ENCODE measurements at regions not wholly inside any gene's neighbourhood (a gene's known extent, or its start where the extent isn't known, plus 50 kb on each side); places are given as distances from the start of the nearest gene placed in this dataset.

- 70 to 71% methylated on average over 2 of the region's 2 CpGs for WGBS, 2 donors
- intact Hi-C loops (cut with DNase I): no loop called here
- TF ChIP-seq POLR2A (IDR thresholded peaks at IDR 0.05): no peak
- TF ChIP-seq, protein P1, sequence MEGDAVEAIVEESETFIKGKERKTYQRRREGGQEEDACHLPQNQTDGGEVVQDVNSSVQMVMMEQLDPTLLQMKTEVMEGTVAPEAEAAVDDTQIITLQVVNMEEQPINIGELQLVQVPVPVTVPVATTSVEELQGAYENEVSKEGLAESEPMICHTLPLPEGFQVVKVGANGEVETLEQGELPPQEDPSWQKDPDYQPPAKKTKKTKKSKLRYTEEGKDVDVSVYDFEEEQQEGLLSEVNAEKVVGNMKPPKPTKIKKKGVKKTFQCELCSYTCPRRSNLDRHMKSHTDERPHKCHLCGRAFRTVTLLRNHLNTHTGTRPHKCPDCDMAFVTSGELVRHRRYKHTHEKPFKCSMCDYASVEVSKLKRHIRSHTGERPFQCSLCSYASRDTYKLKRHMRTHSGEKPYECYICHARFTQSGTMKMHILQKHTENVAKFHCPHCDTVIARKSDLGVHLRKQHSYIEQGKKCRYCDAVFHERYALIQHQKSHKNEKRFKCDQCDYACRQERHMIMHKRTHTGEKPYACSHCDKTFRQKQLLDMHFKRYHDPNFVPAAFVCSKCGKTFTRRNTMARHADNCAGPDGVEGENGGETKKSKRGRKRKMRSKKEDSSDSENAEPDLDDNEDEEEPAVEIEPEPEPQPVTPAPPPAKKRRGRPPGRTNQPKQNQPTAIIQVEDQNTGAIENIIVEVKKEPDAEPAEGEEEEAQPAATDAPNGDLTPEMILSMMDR (IDR thresholded peaks at IDR 0.05): no peak
- no peak overlapping the region for H3K27ac ChIP-seq
- no peaks in the 10 kb centered on the region for H3K36me3 ChIP-seq
- H3K4me3 ChIP-seq (replicated peaks in 1 of 3): no peak overlapping the region
- DNase-seq: no peak
- no peaks in the 10 kb centered on the region for H3K9me3 ChIP-seq
- H3K4me1 ChIP-seq: no peaks in the 10 kb centered on the region
- H3K27me3 ChIP-seq: no peaks in the 10 kb centered on the region
Measured at GRCh38 chr18:53797998-53798495, 426.4 kb downstream of the MBD2 start.

- no peak for DNase-seq
- intact Hi-C loops (cut with DNase I): no loop called here
- Histone ChIP-seq H3K27ac (no peak overlapping the region), H3K4me1 (no peaks in the 10 kb centered on the region), H3K27me3 (no peaks in the 10 kb centered on the region), H3K4me3 (replicated peaks in 1 of 3) (no peak overlapping the region), H3K36me3 (no peaks in the 10 kb centered on the region), H3K9me3 (no peaks in the 10 kb centered on the region)
- whole genome bisulfite sequencing, 2 donors: 85 to 86% methylated on average over 1 of the region's 1 CpG
- TF ChIP-seq, protein P1 (IDR thresholded peaks at IDR 0.05): no peak
- TF ChIP-seq POLR2A (IDR thresholded peaks at IDR 0.05): no peak
Measured at GRCh38 chr18:53796040-53796729, 428.3 kb downstream of the MBD2 start.

- TF ChIP-seq, protein P1 (IDR thresholded peaks at IDR 0.05): no peak
- TF ChIP-seq POLR2A (IDR thresholded peaks at IDR 0.05): no peak
- no peak overlapping the region for H3K27ac ChIP-seq
- no peaks in the 10 kb centered on the region for H3K36me3 ChIP-seq
- H3K4me3 ChIP-seq (replicated peaks in 1 of 3): no peak overlapping the region
- H3K27me3 ChIP-seq: no peaks in the 10 kb centered on the region
- no peaks in the 10 kb centered on the region for H3K9me3 ChIP-seq
- no peak for DNase-seq
- intact Hi-C loops (cut with DNase I): no loop called here
- H3K4me1 ChIP-seq: no peaks in the 10 kb centered on the region
Measured at GRCh38 chr18:53795610-53796009, 428.9 kb downstream of the MBD2 start.

- H3K27me3 ChIP-seq: no peaks in the 10 kb centered on the region
- no peak for DNase-seq
- no peaks in the 10 kb centered on the region for H3K9me3 ChIP-seq
- H3K4me1 ChIP-seq: no peaks in the 10 kb centered on the region
- intact Hi-C loops (cut with DNase I): no loop called here
- H3K36me3 ChIP-seq: no peaks in the 10 kb centered on the region
- 88 to 92% methylated on average over 3 of the region's 3 CpGs for WGBS, 2 donors
- TF ChIP-seq POLR2A (IDR thresholded peaks at IDR 0.05): no peak
- TF ChIP-seq, protein P1 (IDR thresholded peaks at IDR 0.05): no peak
- no peak overlapping the region for H3K4me3 ChIP-seq (replicated peaks in 1 of 3)
- no peak overlapping the region for H3K27ac ChIP-seq
Measured at GRCh38 chr18:53795061-53795460, 429.4 kb downstream of the MBD2 start.

- TF ChIP-seq POLR2A (IDR thresholded peaks at IDR 0.05): no peak
- TF ChIP-seq, protein P1 (IDR thresholded peaks at IDR 0.05): no peak
- Histone ChIP-seq H3K36me3 (no peaks in the 10 kb centered on the region), H3K27me3 (no peaks in the 10 kb centered on the region), H3K27ac (no peak overlapping the region), H3K9me3 (no peaks in the 10 kb centered on the region), H3K4me1 (no peaks in the 10 kb centered on the region), H3K4me3 (replicated peaks in 1 of 3) (no peak overlapping the region)
- intact Hi-C loops (cut with DNase I): no loop called here
- DNase-seq: no peak
- 93% methylated on average over 4 of the region's 4 CpGs for WGBS, 2 donors
Measured at GRCh38 chr18:53792762-53793161, 431.7 kb downstream of the MBD2 start.

Measured in thyroid gland (tissue), 4 donors.